ENCODE measurements at regions not wholly inside any gene's neighbourhood (a gene's known extent, or its start where the extent isn't known, plus 50 kb on each side); places are given as distances from the start of the nearest gene placed in this dataset.
"Not testable (repeated sequence)": the region's sequence is repeated elsewhere in the genome, so short reads cannot be mapped to it uniquely, and the experiment has no call there.

DNA sequence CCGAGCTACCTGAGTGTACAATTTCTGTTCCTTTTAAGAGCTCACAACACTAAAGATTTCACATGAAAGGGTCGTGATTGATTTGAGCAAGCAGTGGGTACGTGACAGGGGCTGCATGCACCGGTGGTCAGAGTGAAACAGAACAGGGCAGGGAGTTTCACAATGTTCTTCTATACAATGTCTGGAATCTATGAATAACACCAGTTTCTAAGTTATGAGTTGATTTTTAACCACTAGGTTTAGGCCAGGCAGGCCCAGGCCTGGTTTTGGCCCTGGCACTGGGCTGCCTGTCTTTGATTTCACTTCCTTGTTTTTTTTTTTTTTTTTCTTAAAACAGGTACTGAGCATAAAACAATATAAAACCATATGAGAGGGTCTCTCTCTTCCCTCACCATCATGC, 642.2 kb downstream of the DOK5 start:
- TF ChIP-seq, protein P1, sequence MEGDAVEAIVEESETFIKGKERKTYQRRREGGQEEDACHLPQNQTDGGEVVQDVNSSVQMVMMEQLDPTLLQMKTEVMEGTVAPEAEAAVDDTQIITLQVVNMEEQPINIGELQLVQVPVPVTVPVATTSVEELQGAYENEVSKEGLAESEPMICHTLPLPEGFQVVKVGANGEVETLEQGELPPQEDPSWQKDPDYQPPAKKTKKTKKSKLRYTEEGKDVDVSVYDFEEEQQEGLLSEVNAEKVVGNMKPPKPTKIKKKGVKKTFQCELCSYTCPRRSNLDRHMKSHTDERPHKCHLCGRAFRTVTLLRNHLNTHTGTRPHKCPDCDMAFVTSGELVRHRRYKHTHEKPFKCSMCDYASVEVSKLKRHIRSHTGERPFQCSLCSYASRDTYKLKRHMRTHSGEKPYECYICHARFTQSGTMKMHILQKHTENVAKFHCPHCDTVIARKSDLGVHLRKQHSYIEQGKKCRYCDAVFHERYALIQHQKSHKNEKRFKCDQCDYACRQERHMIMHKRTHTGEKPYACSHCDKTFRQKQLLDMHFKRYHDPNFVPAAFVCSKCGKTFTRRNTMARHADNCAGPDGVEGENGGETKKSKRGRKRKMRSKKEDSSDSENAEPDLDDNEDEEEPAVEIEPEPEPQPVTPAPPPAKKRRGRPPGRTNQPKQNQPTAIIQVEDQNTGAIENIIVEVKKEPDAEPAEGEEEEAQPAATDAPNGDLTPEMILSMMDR (conservative IDR thresholded peaks at IDR 0.05; ENCODE audit: low read depth, low read length): not testable (repeated sequence)
- not testable (repeated sequence) for TF ChIP-seq EZH2 (IDR thresholded peaks at IDR 0.05; ENCODE audit: borderline replicate concordance, low read depth, low read length, poor library complexity, severe bottlenecking)
